Anterior cingulate cortex (tissue), 58 donors: ENCODE measurements at regions not wholly inside any gene's neighbourhood (a gene's known extent, or its start where the extent isn't known, plus 50 kb on each side); places are given as distances from the start of the nearest gene placed in this dataset.
A peak's percentile ranks its signal among the peaks of the same experiment; 100 is the strongest.

Source experiments
- DNase-seq, 58 donors: peaks; one replicate each; lab custom pipeline; 2025; lab: John Stamatoyannopoulos, UW

GRCh38 chr7:42987648-42988214, 55.6 kb downstream of the MRPL32 start:
- no peak for DNase-seq

- no peak for DNase-seq
Observed at GRCh38 chr7:42991024-42991423, 58.8 kb downstream of the MRPL32 start.

GRCh38 chr7:42991913-42992591, 59.9 kb downstream of the MRPL32 start:
- DNase-seq: no peak

- DNase-seq: no peak
Observed at GRCh38 chr7:42993038-42993437, 60.9 kb downstream of the MRPL32 start.

GRCh38 chr7:42994096-42994495, 61.9 kb downstream of the MRPL32 start:
- DNase-seq: no peak

- DNase-seq: no peak
Observed at GRCh38 chr7:42997611-42998010, 65.4 kb downstream of the MRPL32 start.

GRCh38 chr7:43004082-43004481, 71.9 kb downstream of the MRPL32 start:
- no peak for DNase-seq

- DNase-seq: no peak
Observed at GRCh38 chr7:43006008-43006407, 73.8 kb downstream of the MRPL32 start.

- DNase-seq: no peak
Observed at GRCh38 chr7:43010061-43010460, 77.9 kb downstream of the MRPL32 start.

- no peak for DNase-seq
Observed at GRCh38 chr7:43011879-43012278, 79.7 kb downstream of the MRPL32 start.

GRCh38 chr7:43014406-43014805, 82.2 kb downstream of the MRPL32 start:
- DNase-seq: no peak

- no peak for DNase-seq
Observed at GRCh38 chr7:43015301-43015700, 83.1 kb downstream of the MRPL32 start.

GRCh38 chr7:43018446-43018845, 86.3 kb downstream of the MRPL32 start:
- DNase-seq: no peak

GRCh38 chr7:43021431-43021830, 89.3 kb downstream of the MRPL32 start:
- no peak for DNase-seq

- DNase-seq: no peak
Observed at GRCh38 chr7:43022008-43022407, 89.8 kb downstream of the MRPL32 start.

GRCh38 chr7:43033369-43033768, 79.1 kb upstream of the HECW1 start:
- no peak for DNase-seq

GRCh38 chr7:43034535-43035002, 77.9 kb upstream of the HECW1 start:
- DNase-seq: no peak

- DNase-seq: no peak
Observed at GRCh38 chr7:43037531-43037930, 74.9 kb upstream of the HECW1 start.

- peak in 1 of 58 donors; percentile 8 for DNase-seq
Observed at GRCh38 chr7:43038254-43038653, 74.2 kb upstream of the HECW1 start.

GRCh38 chr7:43039346-43039745, 73.1 kb upstream of the HECW1 start:
- no peak for DNase-seq

- DNase-seq: no peak
Observed at GRCh38 chr7:43040461-43040860, 72.0 kb upstream of the HECW1 start.

- no peak for DNase-seq
Observed at GRCh38 chr7:43041105-43041504, 71.3 kb upstream of the HECW1 start.
